ENCODE measurements at regions not wholly inside any gene's neighbourhood (a gene's known extent, or its start where the extent isn't known, plus 50 kb on each side); places are given as distances from the start of the nearest gene placed in this dataset.

- Histone ChIP-seq H3K4me2 (ENCODE audit: control insufficient read depth, insufficient read depth) (no peak overlapping the region), H3K9ac (ENCODE audit: control insufficient read depth, insufficient read depth, low read length) (no peak overlapping the region), H3K4me3 (no peak overlapping the region), H3K36me3 (ENCODE audit: control insufficient read depth in 2 of 2, insufficient read depth in 2 of 2, low read length in 1 of 2) (no peaks in the 10 kb centered on the region), H3K79me2 (ENCODE audit: control insufficient read depth, insufficient read depth, low read length) (no peaks in the 10 kb centered on the region), H3K9me3 (replicated peaks; ENCODE audit: control insufficient read depth, insufficient read depth, low read length) (no peaks in the 10 kb centered on the region), H3K27ac (ENCODE audit: control insufficient read depth, insufficient read depth) (no peak overlapping the region), H3K4me1 (ENCODE audit: control insufficient read depth, insufficient read depth, low read length) (no peaks in the 10 kb centered on the region), H4K20me1 (ENCODE audit: control insufficient read depth, insufficient read depth) (no peaks in the 10 kb centered on the region), H3K27me3 (replicated peaks in 1 of 2; ENCODE audit: control insufficient read depth in 2 of 2, insufficient read depth in 2 of 2, low read length in 1 of 2) (no peaks in the 10 kb centered on the region; a peak in 1 of 4 replicates), H2AFZ (ENCODE audit: control insufficient read depth, low read depth, low read length) (no peak overlapping the region)
- FAIRE-seq (no peak), DNase-seq (ENCODE audit: low read depth, low spot score) (no peak), ATAC-seq (no peak)
- ChIA-PET CTCF (no interaction called here), SMC1A (ENCODE audit: uncharacterized antibody, unreplicated experiment) (no interaction called here), POLR2A (no interaction called here), RAD21 (ENCODE audit: unreplicated experiment) (no interaction called here)
- no TSS peak for BruUV-seq (replicated peaks)
- 44% methylated on average over 17 of the region's 21 CpGs for WGBS (ENCODE audit: insufficient coverage, insufficient replicate concordance, low lambda C conversion rate, missing lambda C conversion rate)
- intact Hi-C loops (cut with micrococcal nuclease; ENCODE audit: unreplicated experiment), result no loop called here
- no peak for TF ChIP-seq BMI1 (IDR thresholded peaks at IDR 0.05; ENCODE audit: borderline replicate concordance)
- TF ChIP-seq SKIL (IDR thresholded peaks at IDR 0.05; ENCODE audit: low read depth, poor library complexity, severe bottlenecking), result no peak
- TF ChIP-seq CREB1 (IDR thresholded peaks at IDR 0.05; ENCODE audit: low read depth), result no peak
- TF ChIP-seq, protein P1, sequence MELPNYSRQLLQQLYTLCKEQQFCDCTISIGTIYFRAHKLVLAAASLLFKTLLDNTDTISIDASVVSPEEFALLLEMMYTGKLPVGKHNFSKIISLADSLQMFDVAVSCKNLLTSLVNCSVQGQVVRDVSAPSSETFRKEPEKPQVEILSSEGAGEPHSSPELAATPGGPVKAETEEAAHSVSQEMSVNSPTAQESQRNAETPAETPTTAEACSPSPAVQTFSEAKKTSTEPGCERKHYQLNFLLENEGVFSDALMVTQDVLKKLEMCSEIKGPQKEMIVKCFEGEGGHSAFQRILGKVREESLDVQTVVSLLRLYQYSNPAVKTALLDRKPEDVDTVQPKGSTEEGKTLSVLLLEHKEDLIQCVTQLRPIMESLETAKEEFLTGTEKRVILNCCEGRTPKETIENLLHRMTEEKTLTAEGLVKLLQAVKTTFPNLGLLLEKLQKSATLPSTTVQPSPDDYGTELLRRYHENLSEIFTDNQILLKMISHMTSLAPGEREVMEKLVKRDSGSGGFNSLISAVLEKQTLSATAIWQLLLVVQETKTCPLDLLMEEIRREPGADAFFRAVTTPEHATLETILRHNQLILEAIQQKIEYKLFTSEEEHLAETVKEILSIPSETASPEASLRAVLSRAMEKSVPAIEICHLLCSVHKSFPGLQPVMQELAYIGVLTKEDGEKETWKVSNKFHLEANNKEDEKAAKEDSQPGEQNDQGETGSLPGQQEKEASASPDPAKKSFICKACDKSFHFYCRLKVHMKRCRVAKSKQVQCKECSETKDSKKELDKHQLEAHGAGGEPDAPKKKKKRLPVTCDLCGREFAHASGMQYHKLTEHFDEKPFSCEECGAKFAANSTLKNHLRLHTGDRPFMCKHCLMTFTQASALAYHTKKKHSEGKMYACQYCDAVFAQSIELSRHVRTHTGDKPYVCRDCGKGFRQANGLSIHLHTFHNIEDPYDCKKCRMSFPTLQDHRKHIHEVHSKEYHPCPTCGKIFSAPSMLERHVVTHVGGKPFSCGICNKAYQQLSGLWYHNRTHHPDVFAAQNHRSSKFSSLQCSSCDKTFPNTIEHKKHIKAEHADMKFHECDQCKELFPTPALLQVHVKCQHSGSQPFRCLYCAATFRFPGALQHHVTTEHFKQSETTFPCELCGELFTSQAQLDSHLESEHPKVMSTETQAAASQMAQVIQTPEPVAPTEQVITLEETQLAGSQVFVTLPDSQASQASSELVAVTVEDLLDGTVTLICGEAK (IDR thresholded peaks at IDR 0.05; ENCODE audit: borderline replicate concordance), result no peak
- TF ChIP-seq DPF2 (IDR thresholded peaks at IDR 0.05), result no peak
- TF ChIP-seq HCFC1 (IDR thresholded peaks at IDR 0.05; ENCODE audit: low read length), result no peak
- no peak for TF ChIP-seq RELA (IDR thresholded peaks at IDR 0.05; ENCODE audit: borderline replicate concordance, partially characterized antibody)
- no peak for TF ChIP-seq PKNOX1 (IDR thresholded peaks at IDR 0.05)
- in situ Hi-C loops (cut with MboI), result no loop called here
Observed at GRCh38 chr10:132117636-132118190, 52.0 kb downstream of the JAKMIP3 start.

All from GM12878 (cell line).